OCI-LY7 (cell line): ENCODE measurements at regions not wholly inside any gene's neighbourhood (a gene's known extent, or its start where the extent isn't known, plus 50 kb on each side); places are given as distances from the start of the nearest gene placed in this dataset.

Experiments
- CTCF ChIP-seq: fragments of 200-600 bp; sonication (generic); conservative IDR thresholded peaks from 2 replicates; pipeline ENCODE4 v1.5.1; 2014; ENCODE audit warnings: mild to moderate bottlenecking, antibody characterized with exemption, low read length, moderate library complexity, mixed read lengths
- EZH2phosphoT487 ChIP-seq: fragments of 200-600 bp; sonication (generic); IDR thresholded peaks from 2 replicates; pipeline ENCODE4 v1.6.1; 2018; ENCODE audit warnings: low read depth, borderline replicate concordance, mild to moderate bottlenecking, mixed run types, antibody characterized with exemption, low read length, moderate library complexity, mixed read lengths

GRCh38 chr6:887583-888235, 194.8 kb upstream of the EXOC2 start:
- TF ChIP-seq CTCF (no peak), EZH2phosphoT487 (no peak)
